Naive B cell (primary cell): ENCODE measurements at regions not wholly inside any gene's neighbourhood (a gene's known extent, or its start where the extent isn't known, plus 50 kb on each side); places are given as distances from the start of the nearest gene placed in this dataset.

Experiments used
- ATAC-seq, 2 donors: fragments of 150-1000 bp; cut with Tn5 transposase; 2 replicates each; pipeline ENCODE4 v1.10.0; 2021; ENCODE audit warnings: low read depth in 2 of 2, mild to moderate bottlenecking in 2 of 2, moderate library complexity in 2 of 2
- DNase-seq: peaks from one replicate; pipeline ENCODE4 v3.0.0; 2022
- H3K27ac Mint-ChIP-seq, 6 donors: one replicate each; pipeline ENCODE4 v1.8.0; 2020 to 2022; ENCODE audit warnings: mild to moderate bottlenecking in 6 of 6, mixed read lengths in 6 of 6, moderate library complexity in 5 of 6, inconsistent platforms in 2 of 6
- H3K27me3 Mint-ChIP-seq, 3 donors: one replicate each; pipeline ENCODE4 v1.8.0; 2021 to 2022; ENCODE audit warnings: mixed read lengths in 3 of 3, mild to moderate bottlenecking in 1 of 3
- H3K36me3 Mint-ChIP-seq, 2 donors: one replicate each; pipeline ENCODE4 v1.8.0; 2020 to 2022; ENCODE audit warnings: mixed read lengths in 2 of 2, inconsistent platforms in 1 of 2, mild to moderate bottlenecking in 1 of 2
- H3K4me1 Mint-ChIP-seq, 3 donors: one replicate each; pipeline ENCODE4 v1.8.0; 2020 to 2022; ENCODE audit warnings: mixed read lengths in 3 of 3, inconsistent platforms in 1 of 3, mild to moderate bottlenecking in 1 of 3, moderate library complexity in 1 of 3
- H3K4me3 Mint-ChIP-seq, 8 donors: one replicate each; pipeline ENCODE4 v1.8.0; 2020 to 2022; ENCODE audit warnings: mild to moderate bottlenecking in 8 of 8, mixed read lengths in 8 of 8, moderate library complexity in 8 of 8, inconsistent platforms in 2 of 8
- H3K9me3 Mint-ChIP-seq, 7 donors: one replicate each; pipeline ENCODE4 v1.8.0; 2020 to 2022; ENCODE audit warnings: mixed read lengths in 7 of 7, mild to moderate bottlenecking in 5 of 7, inconsistent platforms in 2 of 7, moderate library complexity in 1 of 7

DNA sequence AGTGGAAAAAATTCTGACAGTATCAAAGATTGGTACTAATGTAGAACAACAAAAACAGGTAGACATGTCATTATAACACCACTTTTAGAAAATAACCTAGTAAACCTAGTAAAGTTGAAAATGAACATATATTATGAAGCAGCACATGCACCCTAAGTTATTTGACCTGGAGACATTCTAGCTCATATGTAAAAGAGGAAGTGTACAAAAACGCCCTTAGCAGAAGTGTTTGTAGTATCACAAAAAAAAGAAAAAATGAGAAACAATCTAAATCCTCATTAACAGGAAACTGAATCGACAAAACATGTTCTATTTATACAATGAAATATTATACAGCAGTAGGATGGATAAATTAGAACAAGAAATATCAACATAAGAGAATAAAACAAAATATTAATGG lies 318.9 kb upstream of the PPP1R2C start:
- Mint-ChIP-seq H3K4me1 (peaks cover 5 to 8% (median 6%) of the 10 kb centered on the region in 3 donors), H3K27ac (peak overlapping the region in 2 of 6 donors; percentile 4 to 74), H3K4me3 (peak overlapping the region in 1 of 8 donors; percentile 63), H3K9me3 (no peaks in the 10 kb centered on the region), H3K36me3 (no peaks in the 10 kb centered on the region), H3K27me3 (no peaks in the 10 kb centered on the region)
- DNase-seq: peak; percentile 3
- ATAC-seq: peak in 1 of 2 donors; percentile 47

DNA sequence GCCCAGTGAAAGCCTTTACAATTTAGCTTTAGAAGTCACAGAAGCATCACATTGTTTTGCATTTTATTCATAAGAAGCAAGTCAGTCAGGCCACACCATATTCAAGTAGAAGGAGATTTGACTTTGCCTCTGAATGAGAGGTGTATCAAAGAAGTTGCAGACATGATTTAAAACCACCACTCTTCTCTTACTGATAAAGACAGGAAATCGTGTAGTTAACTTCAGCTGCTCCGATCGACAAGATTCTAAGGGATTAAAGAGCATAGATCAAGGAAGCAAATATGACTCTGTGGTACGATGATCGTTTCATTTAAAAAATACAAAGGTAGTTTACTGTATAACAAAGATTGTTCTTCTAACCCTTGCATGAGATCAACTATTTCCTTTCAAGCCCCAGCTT lies 328.0 kb upstream of the PPP1R2C start:
- Mint-ChIP-seq H3K4me3 (no peak overlapping the region), H3K27me3 (peaks cover 0 to 2% (median 0%) of the 10 kb centered on the region in 3 donors), H3K36me3 (no peaks in the 10 kb centered on the region), H3K27ac (no peak overlapping the region), H3K4me1 (no peaks in the 10 kb centered on the region), H3K9me3 (peaks cover 0 to 1% (median 0%) of the 10 kb centered on the region in 7 donors)
- DNase-seq (no peak), ATAC-seq (no peak)

DNA sequence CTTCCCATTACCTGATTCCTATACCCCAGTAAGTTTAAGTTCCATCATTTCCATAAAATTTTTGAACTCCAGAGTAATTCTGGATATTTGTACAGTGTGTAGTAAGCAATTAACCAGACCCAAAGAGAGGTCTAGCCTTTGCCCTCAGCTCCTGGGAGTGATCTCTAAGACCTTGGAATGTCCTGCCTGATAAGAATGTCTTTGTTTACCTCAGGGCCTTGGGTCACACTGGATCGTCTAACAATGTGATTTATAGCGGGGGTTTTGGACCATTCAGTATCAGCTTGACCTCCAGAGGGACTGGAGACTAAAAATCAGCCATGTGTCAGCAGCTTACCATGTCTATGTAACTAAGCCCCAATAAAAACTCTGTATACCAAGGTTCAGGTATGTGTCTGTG lies 330.9 kb upstream of the PPP1R2C start:
- peaks cover 0 to 5% (median 0%) of the 10 kb centered on the region in 3 donors for H3K27me3 Mint-ChIP-seq
- H3K9me3 Mint-ChIP-seq: peaks cover 0 to 1% (median 0%) of the 10 kb centered on the region in 7 donors
- DNase-seq (no peak), ATAC-seq (no peak)
- no peak overlapping the region for H3K27ac Mint-ChIP-seq
- no peaks in the 10 kb centered on the region for H3K4me1 Mint-ChIP-seq
- no peak overlapping the region for H3K4me3 Mint-ChIP-seq
- H3K36me3 Mint-ChIP-seq: no peaks in the 10 kb centered on the region

DNA sequence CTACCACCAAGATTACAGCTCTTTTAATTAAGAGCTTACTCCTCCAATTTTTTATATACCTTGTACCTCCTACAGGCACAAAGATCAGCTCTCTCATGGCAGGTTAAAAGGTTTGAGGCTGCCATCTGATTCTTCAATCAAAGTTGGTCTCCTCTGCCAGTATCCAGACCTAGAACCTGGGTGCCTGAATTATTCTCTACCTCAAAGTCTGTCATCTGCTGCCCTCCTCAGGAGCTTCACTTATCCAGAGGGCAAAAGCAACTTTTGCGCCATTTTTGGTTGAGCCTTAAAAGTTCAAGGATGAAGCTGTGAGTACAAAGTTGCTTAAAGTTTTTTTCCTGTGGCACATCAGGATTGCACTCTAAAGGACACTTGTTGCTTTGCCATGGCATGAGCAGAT lies 343.7 kb upstream of the PPP1R2C start:
- DNase-seq: no peak

DNA sequence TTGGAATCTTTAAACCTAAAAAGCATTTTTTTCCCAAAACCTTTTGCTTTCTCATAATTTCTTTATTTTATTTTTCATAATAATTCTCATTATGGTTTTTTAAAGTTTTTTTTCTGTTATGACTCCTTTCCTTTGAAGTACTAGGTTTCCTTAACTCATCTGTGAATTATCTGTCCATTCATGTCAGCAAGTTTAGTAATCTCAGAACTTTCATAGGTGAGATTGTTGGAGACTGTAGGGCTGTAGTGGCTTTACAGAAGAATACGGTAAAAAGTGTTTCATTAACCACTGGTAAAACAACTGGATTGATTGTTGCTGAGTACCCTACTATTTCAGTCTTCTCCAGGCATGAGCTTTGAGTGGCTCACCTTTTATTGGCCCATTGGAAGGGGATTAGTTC lies 361.7 kb upstream of the PPP1R2C start:
- Mint-ChIP-seq H3K27me3 (no peaks in the 10 kb centered on the region), H3K36me3 (no peaks in the 10 kb centered on the region), H3K4me1 (no peaks in the 10 kb centered on the region), H3K27ac (no peak overlapping the region), H3K9me3 (peaks cover 0 to 5% (median 0%) of the 10 kb centered on the region in 7 donors), H3K4me3 (no peak overlapping the region)
- ATAC-seq (no peak), DNase-seq (no peak)

More for the DNA sequence above, 343.7 kb upstream of the PPP1R2C start:
- Mint-ChIP-seq H3K9me3 (peaks cover 0 to 2% (median 0%) of the 10 kb centered on the region in 7 donors), H3K27ac (peak overlapping the region in 1 of 6 donors; percentile 1), H3K36me3 (no peaks in the 10 kb centered on the region), H3K4me1 (peaks cover 4 to 9% (median 6%) of the 10 kb centered on the region in 3 donors), H3K27me3 (no peaks in the 10 kb centered on the region), H3K4me3 (peak overlapping the region in 1 of 8 donors; percentile 22)
- no peak for ATAC-seq

DNA sequence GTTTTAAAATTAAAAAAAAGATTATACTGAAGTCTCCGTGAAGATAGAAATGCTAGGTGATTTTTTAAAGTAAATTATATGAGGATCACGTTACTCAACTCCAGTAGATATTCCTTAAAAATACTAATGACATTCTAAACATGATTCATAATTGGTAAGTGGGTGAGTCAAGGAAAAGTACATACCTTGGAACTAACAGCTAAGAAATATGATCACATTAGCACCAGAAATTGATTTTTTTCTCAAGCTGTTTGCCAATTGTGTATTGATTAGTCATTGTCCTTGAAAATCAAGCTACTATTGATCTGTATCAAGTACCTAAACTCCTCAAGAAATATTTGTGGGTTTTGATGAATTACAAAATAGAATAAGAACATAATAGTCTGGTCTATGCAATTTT lies 362.6 kb upstream of the PPP1R2C start:
- Mint-ChIP-seq H3K27ac (no peak overlapping the region), H3K36me3 (no peaks in the 10 kb centered on the region), H3K4me1 (no peaks in the 10 kb centered on the region), H3K27me3 (no peaks in the 10 kb centered on the region), H3K4me3 (no peak overlapping the region), H3K9me3 (no peaks in the 10 kb centered on the region)
- DNase-seq: no peak
- ATAC-seq: no peak

DNA sequence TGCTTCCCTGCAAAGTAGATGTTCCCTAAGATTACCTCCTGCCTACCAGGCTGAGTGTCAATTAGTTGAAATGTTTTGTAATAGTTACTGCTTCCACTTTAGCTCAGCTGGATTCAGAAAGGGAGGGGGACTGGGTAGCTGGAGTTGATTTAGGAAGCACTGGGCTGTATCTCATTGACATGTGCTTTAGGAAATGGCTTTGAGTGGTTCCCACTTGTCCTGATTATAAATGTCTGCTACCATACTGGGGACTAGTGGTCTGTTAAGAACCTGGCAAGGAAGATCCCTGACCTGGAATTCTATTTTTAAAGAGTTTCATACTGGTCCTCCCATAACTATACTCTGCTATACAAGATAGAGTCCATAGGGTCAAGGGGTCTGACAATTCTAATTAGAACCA lies 363.9 kb upstream of the PPP1R2C start:
- DNase-seq (no peak), ATAC-seq (no peak)
- no peaks in the 10 kb centered on the region for H3K4me1 Mint-ChIP-seq
- no peaks in the 10 kb centered on the region for H3K27me3 Mint-ChIP-seq
- H3K27ac Mint-ChIP-seq: no peak overlapping the region
- no peak overlapping the region for H3K4me3 Mint-ChIP-seq
- no peaks in the 10 kb centered on the region for H3K36me3 Mint-ChIP-seq
- peaks cover 0 to 3% (median 0%) of the 10 kb centered on the region in 7 donors for H3K9me3 Mint-ChIP-seq

DNA sequence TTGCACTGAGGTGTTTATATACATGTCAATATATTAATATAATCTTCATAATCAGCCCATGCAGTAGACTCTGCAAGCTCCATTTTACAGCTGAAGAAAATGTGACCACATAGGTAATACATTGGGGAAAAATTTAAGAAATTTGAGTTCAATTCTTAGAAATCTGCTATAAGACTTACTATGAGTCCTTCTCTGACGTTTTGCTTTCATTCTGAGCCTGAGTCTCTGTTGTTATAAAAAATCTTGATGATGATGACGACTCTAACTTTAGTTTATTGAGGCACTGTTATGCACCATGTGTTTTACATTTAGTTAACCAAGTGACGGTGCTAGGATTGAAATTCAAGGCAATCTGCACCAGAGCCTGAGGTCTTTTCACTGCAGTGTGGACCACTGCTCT lies 370.3 kb upstream of the PPP1R2C start:
- ATAC-seq (no peak), DNase-seq (no peak)
- Mint-ChIP-seq H3K27me3 (no peaks in the 10 kb centered on the region), H3K4me1 (peaks cover 0 to 16% (median 4%) of the 10 kb centered on the region in 3 donors), H3K4me3 (no peak overlapping the region), H3K9me3 (peaks cover 2 to 16% (median 9%) of the 10 kb centered on the region in 7 donors), H3K27ac (no peak overlapping the region), H3K36me3 (peaks cover 0 to 7% of the 10 kb centered on the region in 2 donors)

DNA sequence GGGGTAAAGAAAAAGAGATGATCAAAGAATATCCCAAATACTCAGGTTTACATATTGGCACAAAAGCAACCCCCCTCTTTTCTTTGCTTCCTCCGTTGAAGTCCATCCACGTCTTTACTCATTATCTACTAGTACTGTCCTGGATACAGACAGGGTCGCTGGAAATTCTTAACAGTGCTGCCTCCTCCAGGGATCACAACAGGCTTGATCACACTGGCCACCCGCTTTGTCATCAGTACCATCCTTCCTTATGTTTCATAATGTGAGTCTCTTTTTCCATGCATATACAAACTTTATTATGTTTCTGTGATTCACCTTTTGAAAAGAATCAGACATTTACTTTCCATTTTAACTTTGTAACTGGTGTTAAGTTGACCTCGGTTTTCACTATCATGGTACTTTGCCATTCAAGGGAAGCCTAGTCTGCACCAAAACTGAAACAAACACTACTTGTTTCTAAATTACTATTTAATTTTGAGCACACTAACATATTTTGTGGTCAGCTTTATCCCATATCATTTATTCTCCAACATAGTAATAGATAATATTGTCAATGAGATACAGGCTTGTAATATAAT lies 387.5 kb upstream of the PPP1R2C start:
- no peak overlapping the region for H3K27ac Mint-ChIP-seq
- H3K36me3 Mint-ChIP-seq: peaks cover 5 to 8% of the 10 kb centered on the region in 2 donors
- ATAC-seq (no peak), DNase-seq (no peak)
- H3K4me3 Mint-ChIP-seq: no peak overlapping the region
- no peaks in the 10 kb centered on the region for H3K4me1 Mint-ChIP-seq
- no peaks in the 10 kb centered on the region for H3K27me3 Mint-ChIP-seq
- H3K9me3 Mint-ChIP-seq: peaks cover 1 to 12% (median 6%) of the 10 kb centered on the region in 7 donors

DNA sequence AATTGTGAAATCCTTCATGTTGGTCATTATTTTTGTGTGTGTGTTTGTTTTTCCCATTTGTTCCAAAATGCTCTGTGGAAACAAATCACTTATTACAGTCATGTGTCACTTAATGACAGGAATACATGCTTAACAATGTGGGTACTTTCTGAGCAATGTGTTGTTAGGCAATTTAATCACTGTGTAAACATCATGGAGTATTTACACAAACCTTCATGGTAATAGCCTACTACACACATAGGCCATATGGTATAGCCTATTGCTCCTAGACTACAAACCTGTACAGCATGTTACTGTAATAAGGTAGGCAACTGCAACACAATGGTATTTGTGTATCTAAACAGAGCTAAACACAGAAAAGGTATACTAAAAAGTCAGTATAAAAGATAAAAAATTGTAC lies 388.9 kb upstream of the PPP1R2C start:
- Mint-ChIP-seq H3K36me3 (peaks cover 5 to 8% of the 10 kb centered on the region in 2 donors), H3K27me3 (no peaks in the 10 kb centered on the region), H3K27ac (no peak overlapping the region), H3K4me3 (no peak overlapping the region), H3K4me1 (no peaks in the 10 kb centered on the region), H3K9me3 (peaks cover 1 to 11% (median 7%) of the 10 kb centered on the region in 7 donors)
- ATAC-seq (no peak), DNase-seq (no peak)

DNA sequence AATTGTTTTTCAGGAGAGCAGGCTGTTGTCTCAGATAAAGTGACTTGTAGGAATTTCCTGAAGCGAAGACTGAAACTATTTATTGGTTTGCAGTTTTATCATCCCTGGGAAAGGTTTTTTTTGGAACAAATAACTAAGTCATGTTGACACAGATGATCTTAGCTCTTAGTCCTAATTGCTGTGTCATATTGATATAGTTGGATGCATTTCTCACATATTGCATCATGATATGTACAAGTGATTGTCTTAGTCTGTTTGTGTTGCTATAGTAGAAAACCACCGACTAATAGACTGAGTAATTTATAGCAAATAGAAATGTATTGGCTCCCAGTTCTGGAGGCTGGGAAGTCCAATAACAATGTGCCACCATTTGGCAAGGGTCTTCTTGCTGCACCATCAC lies 397.5 kb upstream of the PPP1R2C start:
- ATAC-seq: no peak

DNA sequence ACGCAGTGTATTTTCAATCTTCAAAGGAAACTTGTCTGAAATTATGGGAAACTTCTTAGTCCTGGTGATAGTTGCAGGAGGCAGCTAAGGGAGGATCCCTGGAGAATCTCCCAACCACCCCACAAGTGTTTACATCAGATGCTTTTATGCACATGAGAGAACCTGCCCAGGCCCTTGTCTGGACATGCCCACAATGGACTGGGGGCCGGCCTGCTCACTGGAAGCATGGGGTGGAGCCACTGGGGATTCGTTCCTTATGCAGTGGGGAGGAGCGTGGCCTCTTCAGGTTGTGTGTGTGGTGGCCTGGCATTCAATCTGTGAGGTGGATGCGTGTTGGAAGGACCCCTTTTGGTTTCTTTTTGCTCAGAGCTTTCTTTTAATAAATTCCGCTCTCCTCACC lies 398.7 kb upstream of the PPP1R2C start:
- H3K4me3 Mint-ChIP-seq: no peak overlapping the region
- H3K9me3 Mint-ChIP-seq: peaks cover 6 to 65% (median 36%) of the 10 kb centered on the region in 7 donors
- H3K27ac Mint-ChIP-seq: no peak overlapping the region
- DNase-seq (no peak), ATAC-seq (no peak)
- peaks cover 11 to 12% of the 10 kb centered on the region in 2 donors for H3K36me3 Mint-ChIP-seq
- peaks cover 0 to 10% (median 0%) of the 10 kb centered on the region in 3 donors for H3K27me3 Mint-ChIP-seq
- peaks cover 0 to 14% (median 0%) of the 10 kb centered on the region in 3 donors for H3K4me1 Mint-ChIP-seq

More for the DNA sequence above, 397.5 kb upstream of the PPP1R2C start:
- H3K4me3 Mint-ChIP-seq: no peak overlapping the region
- peaks cover 11 to 12% of the 10 kb centered on the region in 2 donors for H3K36me3 Mint-ChIP-seq
- peaks cover 6 to 62% (median 32%) of the 10 kb centered on the region in 7 donors for H3K9me3 Mint-ChIP-seq
- H3K27me3 Mint-ChIP-seq: no peaks in the 10 kb centered on the region
- H3K4me1 Mint-ChIP-seq: peaks cover 0 to 7% (median 0%) of the 10 kb centered on the region in 3 donors
- no peak for DNase-seq
- H3K27ac Mint-ChIP-seq: no peak overlapping the region

DNA sequence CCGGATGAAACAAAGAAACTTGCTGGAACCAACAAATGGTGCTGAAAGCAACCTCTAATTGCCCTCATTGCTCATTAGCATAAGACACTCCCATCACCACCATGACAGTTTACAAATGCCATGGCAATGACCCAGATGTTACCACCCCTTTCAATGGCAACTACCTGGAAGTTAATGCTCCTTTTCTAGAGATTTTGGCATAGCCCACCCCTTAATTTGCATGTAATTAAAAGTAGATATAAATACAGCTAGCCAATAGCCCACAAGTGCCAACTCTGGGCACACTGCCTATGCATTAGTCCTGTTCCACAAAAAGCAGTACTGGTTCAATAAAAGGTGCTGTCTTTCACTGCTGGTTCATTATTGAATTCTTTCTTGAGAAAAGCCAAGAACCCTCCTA lies 410.3 kb upstream of the PPP1R2C start:
- H3K27me3 Mint-ChIP-seq: no peaks in the 10 kb centered on the region
- H3K4me1 Mint-ChIP-seq: peaks cover 8 to 20% (median 14%) of the 10 kb centered on the region in 3 donors
- peaks cover 0 to 5% (median 3%) of the 10 kb centered on the region in 7 donors for H3K9me3 Mint-ChIP-seq
- H3K36me3 Mint-ChIP-seq: peaks cover 0 to 3% of the 10 kb centered on the region in 2 donors
- no peak overlapping the region for H3K4me3 Mint-ChIP-seq
- no peak for DNase-seq
- H3K27ac Mint-ChIP-seq: no peak overlapping the region
- ATAC-seq: no peak

DNA sequence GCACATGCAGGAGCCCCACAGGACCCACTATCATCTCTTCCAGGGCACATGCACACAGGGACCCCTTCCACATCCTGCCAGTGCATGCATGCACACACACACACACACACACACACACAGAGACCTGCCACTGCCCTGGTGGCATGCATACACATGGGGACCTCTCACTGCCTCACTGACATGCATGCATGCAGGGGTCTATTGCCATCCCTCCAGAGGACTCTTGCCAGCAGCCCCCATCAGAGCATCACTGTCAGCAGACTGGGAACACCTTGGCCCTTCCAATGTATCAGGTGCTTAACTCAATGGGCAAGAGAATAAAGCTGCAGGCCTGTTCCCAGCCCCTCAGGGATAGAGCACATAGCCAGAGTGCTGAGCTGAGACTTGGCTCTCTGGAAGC lies 433.6 kb upstream of the PPP1R2C start:
- Mint-ChIP-seq H3K27me3 (peaks cover 0 to 4% (median 0%) of the 10 kb centered on the region in 3 donors), H3K36me3 (peaks cover 11 to 14% of the 10 kb centered on the region in 2 donors), H3K27ac (no peak overlapping the region), H3K4me3 (no peak overlapping the region), H3K9me3 (peaks cover 8 to 60% (median 32%) of the 10 kb centered on the region in 7 donors), H3K4me1 (peaks cover 0 to 3% (median 0%) of the 10 kb centered on the region in 3 donors)
- DNase-seq: no peak
- ATAC-seq: no peak
